HPDE6-E6E7 (cell line): ENCODE measurements at regions not wholly inside any gene's neighbourhood (a gene's known extent, or its start where the extent isn't known, plus 50 kb on each side); places are given as distances from the start of the nearest gene placed in this dataset.
"Not testable (repeated sequence)": the region's sequence is repeated elsewhere in the genome, so short reads cannot be mapped to it uniquely, and the experiment has no call there.

Source experiments
- DNase-seq: peaks from one replicate; pipeline ENCODE4 v3.0.0; 2011; ENCODE audit warnings: missing footprints; ENCODE audit errors: extremely low spot score

DNA sequence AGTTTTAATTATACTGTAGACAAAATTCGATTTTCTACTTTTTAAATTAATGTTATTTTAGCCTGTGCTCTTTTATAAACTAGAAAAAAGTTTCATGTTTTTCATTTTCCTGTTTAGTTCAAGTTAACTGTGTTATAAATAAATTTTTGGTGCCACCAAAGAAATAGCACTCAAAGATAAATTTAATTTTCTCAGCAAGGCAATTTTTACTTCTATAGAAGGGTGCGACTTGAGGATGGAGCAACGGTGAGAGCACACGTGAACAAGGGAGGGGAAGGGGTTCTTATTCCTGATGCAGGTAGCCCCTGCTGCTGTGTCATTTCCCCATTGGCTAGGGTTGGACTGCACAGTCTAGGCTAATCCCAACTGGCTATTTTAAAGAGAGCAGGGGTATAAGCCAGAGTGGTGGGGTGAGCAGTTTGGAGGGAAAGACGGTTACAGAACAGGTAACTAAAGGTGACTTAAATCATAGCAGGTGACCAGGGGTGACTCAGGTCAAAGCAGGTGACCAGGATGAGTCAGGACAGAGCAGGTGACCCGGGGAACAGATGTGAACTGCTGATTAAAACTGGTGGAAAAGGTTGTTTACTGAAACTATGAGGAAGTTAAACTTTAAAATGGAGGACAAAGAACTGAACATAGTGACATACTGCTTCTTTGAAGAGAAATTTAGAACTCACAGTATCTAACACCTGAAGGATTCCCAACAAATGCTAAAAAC lies 104.6 kb upstream of the GPBP1 start:
- DNase-seq, result no peak

DNA sequence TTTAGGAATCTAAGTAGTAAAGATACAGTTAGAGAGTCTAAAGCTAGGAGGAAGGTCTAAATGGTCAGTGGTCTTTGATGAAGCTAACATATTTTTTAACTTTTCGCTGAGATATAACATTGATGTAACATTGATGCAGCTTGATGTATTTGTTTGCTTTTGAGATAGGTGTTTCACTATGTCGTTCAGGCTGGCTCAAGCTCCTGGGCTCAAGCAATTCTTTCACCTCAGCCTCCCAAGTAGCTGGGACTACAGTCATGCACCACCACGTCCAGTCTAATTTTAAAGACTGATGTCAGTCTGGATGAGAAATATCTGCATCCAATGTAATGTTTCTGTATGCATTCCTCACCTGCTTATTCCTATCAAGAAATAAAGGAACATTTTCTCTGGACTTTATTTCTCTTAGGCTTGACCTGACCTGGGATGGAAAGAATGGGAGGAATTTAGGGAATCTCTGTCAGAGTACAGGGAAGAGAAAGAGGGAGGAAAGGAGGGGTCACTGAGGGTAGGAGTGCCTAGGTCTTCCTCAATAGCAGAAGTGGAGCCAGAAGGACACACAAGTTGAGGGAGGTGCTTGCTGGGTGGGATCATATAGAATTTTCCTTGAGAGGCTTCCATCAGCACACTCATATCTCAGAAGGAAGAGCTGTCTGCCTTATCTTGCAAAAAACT lies 101.5 kb upstream of the GPBP1 start:
- no peak for DNase-seq

DNA sequence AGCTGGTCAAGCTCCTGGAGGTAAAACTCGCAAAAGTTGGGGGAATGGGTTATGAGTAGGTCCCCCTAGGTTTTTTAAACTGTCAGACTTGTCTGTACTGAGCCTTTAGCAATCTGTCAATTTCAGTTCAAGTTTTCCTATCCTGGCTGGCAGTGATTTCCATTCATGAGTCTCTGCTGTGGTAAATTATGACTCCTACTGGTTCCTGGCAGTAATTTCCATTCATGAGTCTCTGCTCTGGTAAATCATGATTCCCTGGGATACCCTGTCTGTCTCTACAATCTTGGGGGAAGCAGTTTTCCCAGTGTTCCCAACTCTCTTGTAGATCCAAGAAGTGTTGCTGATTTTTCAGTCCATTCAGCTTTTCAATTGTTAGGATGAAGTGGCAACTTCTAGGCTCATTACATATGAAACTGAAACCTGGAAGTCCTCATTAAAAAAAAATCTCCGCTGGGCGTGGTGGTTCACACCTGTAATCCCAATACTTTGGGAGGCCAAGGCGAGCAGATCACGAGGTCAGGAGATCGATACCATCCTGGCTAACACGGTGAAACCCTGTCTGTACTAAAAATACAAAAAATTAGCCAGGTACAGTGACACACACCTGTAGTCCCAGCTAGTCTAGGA lies 91.3 kb upstream of the GPBP1 start:
- peak; percentile 16 for DNase-seq

DNA sequence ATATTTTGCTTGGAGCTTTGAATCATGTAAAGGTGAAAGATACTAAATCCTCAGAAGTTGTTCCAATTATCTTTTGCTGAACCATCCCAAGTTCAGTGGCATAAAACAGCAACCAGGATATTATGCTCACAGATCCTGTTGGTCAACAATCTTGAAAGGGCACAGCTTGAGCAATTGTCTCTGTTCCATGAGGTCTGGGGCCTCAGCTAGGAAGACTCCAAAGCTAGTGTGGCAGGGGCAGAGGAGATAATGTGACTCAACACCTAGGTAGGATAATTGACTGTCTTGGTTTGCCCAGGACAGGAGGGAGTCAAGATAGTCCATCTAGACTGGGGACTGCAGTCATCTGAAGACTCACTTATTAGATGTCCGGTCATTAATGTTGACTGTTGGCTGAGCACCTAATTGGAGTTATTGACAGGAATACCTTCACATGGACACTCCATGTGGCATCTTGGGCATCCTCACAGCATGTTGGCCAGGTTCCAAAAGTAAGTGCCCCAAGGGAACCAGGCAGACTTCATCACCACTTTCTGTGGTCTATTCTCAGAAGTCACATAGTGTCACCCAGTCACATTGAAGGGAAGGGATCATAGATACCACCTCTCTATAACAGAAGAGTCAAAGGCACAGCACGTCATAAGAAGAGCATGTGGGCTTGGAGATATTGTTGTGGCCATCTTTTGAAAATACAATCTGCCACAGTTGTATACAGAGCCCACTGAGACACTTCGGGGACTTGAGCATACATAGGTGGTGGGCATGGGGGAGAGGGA lies 88.4 kb upstream of the GPBP1 start:
- DNase-seq, result no peak

DNA sequence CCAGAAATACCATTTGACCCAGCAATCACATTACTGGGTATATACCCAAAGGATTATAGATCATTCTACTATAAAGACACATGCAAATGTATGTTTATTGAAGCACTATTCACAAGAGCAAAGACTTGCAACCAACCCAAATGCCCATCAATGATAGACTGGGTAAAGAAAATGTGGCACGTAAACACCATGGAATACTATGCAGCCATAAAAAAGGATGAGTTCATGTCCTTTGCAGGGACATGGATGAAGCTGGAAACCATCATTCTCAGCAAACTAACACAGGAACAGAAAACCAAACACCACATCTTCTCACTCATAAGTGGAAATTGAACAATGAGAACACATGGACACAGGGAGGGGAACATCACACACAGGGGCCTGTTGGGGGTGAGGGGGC lies 85.9 kb upstream of the GPBP1 start:
- not testable (repeated sequence) for DNase-seq

DNA sequence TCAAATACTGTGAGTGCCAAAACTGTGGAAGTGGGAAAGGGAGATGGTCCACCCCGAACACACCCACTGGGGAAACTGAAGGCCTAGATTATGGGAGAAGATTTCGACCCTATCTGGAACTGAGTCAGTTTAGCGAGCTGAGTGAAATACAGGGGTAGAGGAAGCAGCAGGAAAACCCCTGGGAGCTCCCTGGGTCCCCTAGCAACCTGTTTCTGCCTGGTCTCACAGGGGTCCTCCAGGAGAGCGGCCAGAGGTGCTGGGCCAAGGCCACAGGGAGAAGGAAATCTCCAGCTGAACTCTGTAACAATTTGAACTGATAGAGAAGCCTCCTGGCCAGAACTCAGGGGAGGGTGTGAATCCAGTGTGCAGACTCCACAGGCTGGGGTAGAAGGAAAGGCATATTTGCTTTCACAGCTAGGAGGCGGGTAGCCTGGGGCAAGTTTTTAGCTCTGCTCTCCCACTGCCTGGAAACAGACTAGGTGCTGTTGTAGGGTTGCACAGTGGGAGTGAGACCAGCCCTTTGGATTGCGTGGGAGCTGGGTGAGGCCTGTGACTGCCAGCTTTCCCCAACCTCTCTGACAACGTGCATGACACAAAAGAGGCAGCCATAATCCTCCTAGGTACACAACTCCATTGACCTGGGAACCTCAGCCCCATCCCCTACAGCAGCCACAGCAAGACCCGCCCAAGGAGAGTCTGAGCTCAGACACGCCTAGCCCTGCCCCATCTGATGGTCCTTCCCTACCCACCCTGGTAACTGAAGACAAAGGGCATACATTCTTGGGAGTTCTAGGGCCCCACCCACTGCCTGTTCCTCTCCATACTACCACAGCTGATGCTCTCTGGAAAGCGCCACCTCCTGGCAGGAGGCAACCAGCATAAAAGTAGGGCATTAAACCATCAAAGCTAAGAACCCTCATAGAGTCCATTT lies 78.8 kb upstream of the GPBP1 start:
- DNase-seq, result no peak

DNA sequence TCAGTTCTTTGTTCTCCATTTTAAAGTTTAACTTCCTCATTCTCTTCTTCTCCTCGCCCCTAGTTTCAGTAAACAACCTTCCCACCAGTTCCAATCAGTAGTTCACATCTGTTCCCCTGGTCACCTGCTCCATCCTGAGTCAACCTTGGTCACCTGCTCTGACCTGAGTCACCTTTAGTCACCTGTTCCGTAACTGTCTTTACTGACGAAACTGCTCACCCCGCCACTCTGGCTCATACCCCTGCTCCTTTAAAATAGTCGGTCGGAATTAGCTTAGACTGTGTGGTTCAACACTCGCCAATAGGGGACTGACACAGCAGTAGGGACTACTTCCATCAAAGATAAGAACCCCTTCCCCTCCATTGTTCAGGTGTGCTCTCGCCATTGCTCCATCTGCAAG lies 76.3 kb upstream of the GPBP1 start:
- DNase-seq, result no peak

DNA sequence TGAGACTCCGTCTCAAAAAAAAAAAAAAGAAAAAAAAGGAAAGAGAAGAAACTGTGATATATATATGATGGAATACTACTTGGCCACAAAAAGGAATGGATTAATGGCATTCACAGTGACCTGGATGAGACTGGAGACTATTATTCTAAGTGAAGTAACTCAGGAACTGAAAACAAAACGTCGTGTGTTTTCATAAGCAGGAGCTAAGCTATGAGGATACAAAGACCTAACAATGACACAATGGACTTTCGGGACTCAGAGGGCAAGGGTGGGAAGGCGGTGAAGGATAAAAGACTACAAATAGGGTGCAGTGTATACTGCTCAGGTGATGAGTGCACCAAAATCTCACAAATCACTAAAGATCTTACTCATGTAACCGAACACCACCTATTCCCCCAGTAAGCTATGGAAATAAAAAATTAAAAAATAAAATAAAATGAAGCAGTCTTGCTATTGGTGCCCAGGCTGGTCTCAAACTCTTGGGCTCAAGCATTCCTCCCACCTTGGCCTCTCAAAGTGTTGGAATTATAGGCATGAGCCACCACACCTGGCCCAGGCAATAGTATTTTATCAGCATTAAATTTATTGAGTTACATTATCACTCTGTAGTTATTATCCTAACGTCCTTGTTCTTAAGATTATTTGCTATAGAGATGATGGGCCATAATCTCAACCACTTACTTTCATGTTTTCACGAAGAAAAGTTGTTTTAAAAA lies 71.5 kb upstream of the GPBP1 start:
- no peak for DNase-seq

DNA sequence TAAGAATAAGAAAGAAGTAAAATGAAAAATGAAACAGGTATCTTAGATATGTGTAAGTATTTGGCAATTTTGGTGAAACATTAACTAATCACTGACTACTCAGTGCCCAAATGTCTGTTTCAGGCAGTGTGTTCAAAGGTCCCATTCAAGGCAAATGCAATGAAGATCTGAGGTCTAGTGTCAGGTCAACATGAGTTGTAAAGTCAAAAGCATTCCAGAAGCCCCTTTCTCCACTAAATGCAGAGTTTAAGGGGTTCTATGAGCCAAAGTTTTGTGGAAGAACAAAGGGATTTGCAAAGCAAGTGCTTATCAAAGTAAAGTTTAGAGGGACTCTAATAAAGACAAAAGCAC lies 71.0 kb upstream of the GPBP1 start:
- DNase-seq, result no peak

DNA sequence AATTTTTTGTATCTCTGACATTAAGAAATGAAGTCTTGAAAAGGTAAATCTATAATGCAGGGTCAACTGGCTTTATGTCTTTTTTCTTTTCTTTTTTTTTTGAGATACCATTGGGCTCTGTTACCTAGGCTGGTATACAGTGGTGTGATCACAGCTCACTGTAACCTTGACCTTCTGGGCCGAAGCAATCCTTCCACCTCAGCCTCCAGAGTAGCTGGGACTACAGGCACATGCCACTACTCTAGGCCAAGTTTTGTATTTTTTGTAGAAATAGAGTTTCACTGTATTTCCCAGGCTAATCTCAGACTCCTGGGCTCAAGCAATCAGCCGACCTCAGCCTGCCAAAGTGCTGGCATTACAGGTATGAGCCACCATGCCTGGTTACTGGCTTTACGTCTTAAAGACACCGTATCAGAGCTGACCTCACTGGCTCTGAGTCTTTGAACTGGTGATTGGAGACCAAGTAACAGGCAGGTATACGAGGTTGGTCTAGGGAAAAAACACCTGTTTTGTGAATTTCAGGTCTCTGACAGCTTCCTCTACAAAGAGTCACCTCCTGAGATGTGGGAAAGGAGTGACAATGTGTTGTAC lies 70.4 kb upstream of the GPBP1 start:
- DNase-seq, result no peak

DNA sequence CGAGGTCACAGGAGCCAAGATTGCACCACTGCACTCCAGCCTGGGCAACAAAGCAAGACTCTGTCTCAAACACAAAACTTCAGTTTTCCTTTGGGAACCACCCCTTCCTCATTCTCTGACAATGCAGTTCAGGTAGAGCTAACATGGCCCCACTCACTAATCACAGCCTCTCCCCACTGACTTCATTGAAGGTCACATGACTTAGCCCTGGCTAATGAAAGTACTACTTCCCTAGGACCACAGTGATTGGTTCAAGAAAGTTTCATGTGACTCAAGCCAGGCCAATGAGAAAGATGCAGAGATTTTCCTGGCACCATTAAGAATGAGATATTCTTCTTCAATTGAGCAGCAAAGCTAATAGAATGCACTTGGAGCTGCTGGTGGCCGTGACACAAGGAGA lies 67.2 kb upstream of the GPBP1 start:
- no peak for DNase-seq

DNA sequence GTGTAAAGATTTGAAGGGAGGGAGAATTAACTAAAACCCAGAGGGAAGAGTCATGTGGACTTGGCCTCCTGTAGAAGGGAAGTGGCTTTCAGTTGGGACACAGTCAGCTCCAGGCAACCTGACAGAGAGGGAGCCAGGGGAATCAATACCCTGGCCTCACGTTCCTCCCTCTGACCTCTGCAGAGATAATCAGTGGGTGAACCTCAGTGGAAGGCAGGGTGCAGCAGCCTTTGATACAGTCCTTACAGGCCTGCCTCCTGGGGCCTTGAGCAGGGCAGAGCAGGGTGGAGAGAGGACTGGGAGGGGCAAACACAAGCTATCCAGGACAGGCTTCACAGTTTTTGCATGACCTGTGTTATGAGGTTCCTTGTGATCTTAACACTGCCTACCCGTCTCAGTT lies 61.9 kb upstream of the GPBP1 start:
- no peak for DNase-seq

DNA sequence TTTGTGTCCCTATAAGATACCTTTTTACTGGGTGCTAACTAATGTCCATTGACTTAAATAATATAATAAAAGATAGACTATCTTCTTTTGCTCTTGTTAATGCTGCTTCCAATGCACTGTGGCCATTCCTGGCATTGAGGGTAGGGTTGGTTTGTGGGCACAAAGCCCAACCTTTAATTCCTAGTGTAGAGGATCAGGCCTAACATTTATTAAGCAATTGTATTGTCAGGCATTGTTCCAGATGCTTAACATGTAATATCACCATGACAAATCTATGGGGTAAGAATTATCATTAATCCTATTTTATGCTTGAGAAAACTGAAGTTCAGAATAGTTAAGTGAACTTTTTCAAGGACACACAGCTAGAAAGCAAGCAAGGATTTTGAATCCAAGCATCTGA lies 60.4 kb upstream of the GPBP1 start:
- DNase-seq, result no peak

DNA sequence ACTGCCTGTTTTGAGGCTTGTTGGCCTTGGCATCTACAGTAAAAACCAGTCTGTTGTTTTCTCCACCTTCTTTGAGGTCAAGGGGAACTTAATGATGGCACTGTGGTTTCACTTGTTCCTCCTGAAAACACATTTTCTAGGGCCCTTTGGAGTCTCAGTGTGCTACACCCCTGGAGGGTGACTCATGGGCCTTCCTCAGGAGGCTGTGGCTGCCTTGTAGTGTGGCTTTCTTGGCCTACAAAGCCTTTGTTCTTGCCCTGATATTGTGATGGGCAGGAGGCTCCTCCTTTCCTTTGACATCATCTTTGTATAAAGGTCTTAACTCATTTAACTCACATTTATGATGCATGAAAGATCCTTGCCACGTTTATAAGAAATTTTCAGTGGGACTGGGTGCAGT lies 56.3 kb upstream of the GPBP1 start:
- DNase-seq, result no peak

DNA sequence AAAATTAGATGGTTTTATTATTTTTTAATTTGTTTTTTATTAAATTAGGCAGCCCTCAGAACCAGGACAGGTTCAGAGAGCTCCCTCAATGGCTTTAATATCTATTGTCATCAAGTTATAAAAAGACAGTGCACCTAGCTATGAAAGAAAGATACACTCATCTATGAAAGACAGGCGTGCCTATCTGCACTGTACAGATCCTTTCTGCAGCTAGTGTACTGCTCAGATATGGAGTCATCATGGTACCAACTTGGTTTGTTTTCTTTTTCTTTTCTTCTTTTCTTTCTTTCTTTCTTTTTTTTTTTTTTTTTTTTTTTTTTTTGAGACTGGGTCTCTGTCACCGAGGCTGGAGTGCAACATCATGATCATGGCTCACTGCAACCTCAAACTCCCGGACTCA lies 54.8 kb upstream of the GPBP1 start:
- DNase-seq, result no peak

DNA sequence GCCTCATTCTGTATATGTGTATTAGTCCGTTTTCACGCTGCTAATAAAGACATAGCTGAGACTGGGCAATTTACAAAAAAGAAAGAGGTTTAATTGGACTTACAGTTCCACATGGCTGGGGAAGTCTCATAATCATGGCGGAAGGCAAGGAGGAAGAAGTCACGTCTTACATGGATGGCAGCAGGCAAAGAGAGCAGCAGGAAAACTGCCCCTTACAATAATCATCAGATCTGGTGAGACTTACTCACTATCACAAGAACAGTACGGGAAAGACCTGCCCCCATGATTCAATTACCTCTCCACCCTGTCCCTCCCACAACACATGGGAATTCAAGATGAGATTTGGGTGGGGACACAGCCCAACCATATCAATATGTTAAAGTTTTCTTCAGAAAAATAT lies 49.8 kb upstream of the GPBP1 start:
- DNase-seq, result no peak
